Hematopoietic multipotent progenitor cell treated with erythropoietin and hydrocortisone succinate and interleukin-3 and kit ligand, for 15 days (in vitro differentiated cells): ENCODE measurements at regions not wholly inside any gene's neighbourhood (a gene's known extent, or its start where the extent isn't known, plus 50 kb on each side); places are given as distances from the start of the nearest gene placed in this dataset.
"Not testable (repeated sequence)": the region's sequence is repeated elsewhere in the genome, so short reads cannot be mapped to it uniquely, and the experiment has no call there.

Experiments used
- DNase-seq: peaks from one replicate; pipeline ENCODE4 v3.0.0-alpha.2; 2015; ENCODE audit warnings: low spot score

- DNase-seq, result no peak
Measured at GRCh38 chr12:89227774-89228173, 124.5 kb downstream of the DUSP6 start.

GRCh38 chr12:89225808-89226411 lies 126.4 kb downstream of the DUSP6 start:
- no peak for DNase-seq

GRCh38 chr12:89225401-89225800 lies 126.9 kb downstream of the DUSP6 start:
- DNase-seq, result no peak

- DNase-seq, result not testable (repeated sequence)
Measured at GRCh38 chr12:89222580-89222979, 129.7 kb downstream of the DUSP6 start.

GRCh38 chr12:89217472-89217871 lies 134.8 kb downstream of the DUSP6 start:
- DNase-seq, result no peak

GRCh38 chr12:89216211-89216952 lies 135.9 kb downstream of the DUSP6 start:
- no peak for DNase-seq

GRCh38 chr12:89215196-89215595 lies 137.1 kb downstream of the DUSP6 start:
- DNase-seq, result no peak

- DNase-seq, result no peak
Measured at GRCh38 chr12:89213747-89214146, 138.6 kb downstream of the DUSP6 start.

GRCh38 chr12:89213139-89213538 lies 139.2 kb downstream of the DUSP6 start:
- DNase-seq, result no peak

GRCh38 chr12:89212339-89212771 lies 139.9 kb downstream of the DUSP6 start:
- DNase-seq, result no peak

GRCh38 chr12:89211456-89211855 lies 140.8 kb downstream of the DUSP6 start:
- DNase-seq, result no peak

- no peak for DNase-seq
Measured at GRCh38 chr12:89210277-89210676, 142.0 kb downstream of the DUSP6 start.

- no peak for DNase-seq
Measured at GRCh38 chr12:89208661-89209096, 143.6 kb downstream of the DUSP6 start.

- DNase-seq, result no peak
Measured at GRCh38 chr12:89206390-89206789, 145.9 kb downstream of the DUSP6 start.

- no peak for DNase-seq
Measured at GRCh38 chr12:89205517-89205916, 146.8 kb downstream of the DUSP6 start.

- no peak for DNase-seq
Measured at GRCh38 chr12:89203144-89203543, 149.2 kb downstream of the DUSP6 start.

GRCh38 chr12:89200217-89200616 lies 152.1 kb downstream of the DUSP6 start:
- no peak for DNase-seq

GRCh38 chr12:89195470-89195869 lies 156.8 kb downstream of the DUSP6 start:
- no peak for DNase-seq

GRCh38 chr12:89194683-89195082 lies 157.6 kb downstream of the DUSP6 start:
- no peak for DNase-seq

GRCh38 chr12:89192429-89192828 lies 159.9 kb downstream of the DUSP6 start:
- DNase-seq, result no peak

GRCh38 chr12:89191597-89191996 lies 160.7 kb downstream of the DUSP6 start:
- not testable (repeated sequence) for DNase-seq

- DNase-seq, result no peak
Measured at GRCh38 chr12:89189448-89189847, 162.9 kb downstream of the DUSP6 start.

- DNase-seq, result no peak
Measured at GRCh38 chr12:89187507-89187906, 164.8 kb downstream of the DUSP6 start.

- DNase-seq, result no peak
Measured at GRCh38 chr12:89185889-89186288, 166.4 kb downstream of the DUSP6 start.
